ENCODE measurements at regions not wholly inside any gene's neighbourhood (a gene's known extent, or its start where the extent isn't known, plus 50 kb on each side); places are given as distances from the start of the nearest gene placed in this dataset.

GRCh38 chr16:73536931-73537330 is 489.0 kb upstream of the ZFHX3 start:
- H2AFZ ChIP-seq (ENCODE audit: low read depth, low read length, poor library complexity, severe bottlenecking): no peak overlapping the region
- CTCF ChIA-PET: no interaction called here
- intact Hi-C loops (cut with micrococcal nuclease): no loop called here
- H3K4me3 ChIP-seq (replicated peaks in 1 of 2; ENCODE audit: low read depth in 1 of 2, low read length in 2 of 2): no peak overlapping the region
- H3K4me2 ChIP-seq (ENCODE audit: low read length): no peak overlapping the region
- TF ChIP-seq MAX (IDR thresholded peaks at IDR 0.05): no peak
- TF ChIP-seq ZNF274 (IDR thresholded peaks at IDR 0.05; ENCODE audit: low read depth, low read length): no peak
- TF ChIP-seq CEBPB (IDR thresholded peaks at IDR 0.05; ENCODE audit: low read depth): no peak
- TF ChIP-seq CBX3 (IDR thresholded peaks at IDR 0.05; ENCODE audit: low read depth): no peak
- no peak for TF ChIP-seq EZH2phosphoT487 (IDR thresholded peaks at IDR 0.05; ENCODE audit: borderline replicate concordance)
- no peak for TF ChIP-seq JUND (IDR thresholded peaks at IDR 0.05)
- TF ChIP-seq, protein P1, sequence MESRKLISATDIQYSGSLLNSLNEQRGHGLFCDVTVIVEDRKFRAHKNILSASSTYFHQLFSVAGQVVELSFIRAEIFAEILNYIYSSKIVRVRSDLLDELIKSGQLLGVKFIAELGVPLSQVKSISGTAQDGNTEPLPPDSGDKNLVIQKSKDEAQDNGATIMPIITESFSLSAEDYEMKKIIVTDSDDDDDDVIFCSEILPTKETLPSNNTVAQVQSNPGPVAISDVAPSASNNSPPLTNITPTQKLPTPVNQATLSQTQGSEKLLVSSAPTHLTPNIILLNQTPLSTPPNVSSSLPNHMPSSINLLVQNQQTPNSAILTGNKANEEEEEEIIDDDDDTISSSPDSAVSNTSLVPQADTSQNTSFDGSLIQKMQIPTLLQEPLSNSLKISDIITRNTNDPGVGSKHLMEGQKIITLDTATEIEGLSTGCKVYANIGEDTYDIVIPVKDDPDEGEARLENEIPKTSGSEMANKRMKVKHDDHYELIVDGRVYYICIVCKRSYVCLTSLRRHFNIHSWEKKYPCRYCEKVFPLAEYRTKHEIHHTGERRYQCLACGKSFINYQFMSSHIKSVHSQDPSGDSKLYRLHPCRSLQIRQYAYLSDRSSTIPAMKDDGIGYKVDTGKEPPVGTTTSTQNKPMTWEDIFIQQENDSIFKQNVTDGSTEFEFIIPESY (IDR thresholded peaks at IDR 0.05; ENCODE audit: extremely low read depth, insufficient replicate concordance, low read length): no peak
- no peak for TF ChIP-seq CTCF (IDR thresholded peaks at IDR 0.05 in 2 of 3, conservative IDR thresholded peaks at IDR 0.05 in 1 of 3; ENCODE audit: borderline replicate concordance in 1 of 3, insufficient read depth in 1 of 3, low read depth in 2 of 3, low read length in 2 of 3)
- no peak for TF ChIP-seq POLR2A (IDR thresholded peaks at IDR 0.05; ENCODE audit: borderline replicate concordance, extremely low read depth, insufficient read depth, insufficient read length)
- no peak for TF ChIP-seq POLR2AphosphoS5 (IDR thresholded peaks at IDR 0.05; ENCODE audit: low read depth, low read length)
- no peak for TF ChIP-seq SP1 (IDR thresholded peaks at IDR 0.05; ENCODE audit: low read depth)
- TF ChIP-seq SIN3A (IDR thresholded peaks at IDR 0.05; ENCODE audit: low read depth): no peak
- TF ChIP-seq, protein P2, sequence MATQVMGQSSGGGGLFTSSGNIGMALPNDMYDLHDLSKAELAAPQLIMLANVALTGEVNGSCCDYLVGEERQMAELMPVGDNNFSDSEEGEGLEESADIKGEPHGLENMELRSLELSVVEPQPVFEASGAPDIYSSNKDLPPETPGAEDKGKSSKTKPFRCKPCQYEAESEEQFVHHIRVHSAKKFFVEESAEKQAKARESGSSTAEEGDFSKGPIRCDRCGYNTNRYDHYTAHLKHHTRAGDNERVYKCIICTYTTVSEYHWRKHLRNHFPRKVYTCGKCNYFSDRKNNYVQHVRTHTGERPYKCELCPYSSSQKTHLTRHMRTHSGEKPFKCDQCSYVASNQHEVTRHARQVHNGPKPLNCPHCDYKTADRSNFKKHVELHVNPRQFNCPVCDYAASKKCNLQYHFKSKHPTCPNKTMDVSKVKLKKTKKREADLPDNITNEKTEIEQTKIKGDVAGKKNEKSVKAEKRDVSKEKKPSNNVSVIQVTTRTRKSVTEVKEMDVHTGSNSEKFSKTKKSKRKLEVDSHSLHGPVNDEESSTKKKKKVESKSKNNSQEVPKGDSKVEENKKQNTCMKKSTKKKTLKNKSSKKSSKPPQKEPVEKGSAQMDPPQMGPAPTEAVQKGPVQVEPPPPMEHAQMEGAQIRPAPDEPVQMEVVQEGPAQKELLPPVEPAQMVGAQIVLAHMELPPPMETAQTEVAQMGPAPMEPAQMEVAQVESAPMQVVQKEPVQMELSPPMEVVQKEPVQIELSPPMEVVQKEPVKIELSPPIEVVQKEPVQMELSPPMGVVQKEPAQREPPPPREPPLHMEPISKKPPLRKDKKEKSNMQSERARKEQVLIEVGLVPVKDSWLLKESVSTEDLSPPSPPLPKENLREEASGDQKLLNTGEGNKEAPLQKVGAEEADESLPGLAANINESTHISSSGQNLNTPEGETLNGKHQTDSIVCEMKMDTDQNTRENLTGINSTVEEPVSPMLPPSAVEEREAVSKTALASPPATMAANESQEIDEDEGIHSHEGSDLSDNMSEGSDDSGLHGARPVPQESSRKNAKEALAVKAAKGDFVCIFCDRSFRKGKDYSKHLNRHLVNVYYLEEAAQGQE (IDR thresholded peaks at IDR 0.05; ENCODE audit: low read depth): no peak
- TF ChIP-seq, protein P3, sequence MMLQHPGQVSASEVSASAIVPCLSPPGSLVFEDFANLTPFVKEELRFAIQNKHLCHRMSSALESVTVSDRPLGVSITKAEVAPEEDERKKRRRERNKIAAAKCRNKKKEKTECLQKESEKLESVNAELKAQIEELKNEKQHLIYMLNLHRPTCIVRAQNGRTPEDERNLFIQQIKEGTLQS (IDR thresholded peaks at IDR 0.05): no peak
- no peak for TF ChIP-seq ELF1 (IDR thresholded peaks at IDR 0.05; ENCODE audit: borderline replicate concordance, low read depth)
- TF ChIP-seq FOSL1 (IDR thresholded peaks at IDR 0.05; ENCODE audit: low read depth): no peak
- RAD21 ChIA-PET (ENCODE audit: low non-redundant PET in 1 of 2, low total read pairs in 2 of 2, uncharacterized antibody in 2 of 2, unreplicated experiment in 2 of 2): no interaction called here
- H3K36me3 ChIP-seq (ENCODE audit: control insufficient read depth in 1 of 2, insufficient read depth in 2 of 2, low read length in 2 of 2): no peaks in the 10 kb centered on the region
- H3K4me1 ChIP-seq (ENCODE audit: control insufficient read depth in 1 of 2, insufficient read depth in 2 of 2, low read length in 2 of 2): no peaks in the 10 kb centered on the region
- no peaks in the 10 kb centered on the region for H3K9me3 ChIP-seq (ENCODE audit: control insufficient read depth in 1 of 2, insufficient read depth in 1 of 2, low read depth in 1 of 2, low read length in 2 of 2)
- H3K9ac ChIP-seq (ENCODE audit: low read length): no peak overlapping the region
- POLR2A ChIA-PET: no interaction called here
- H3K79me2 ChIP-seq (ENCODE audit: insufficient read depth, low read length): no peaks in the 10 kb centered on the region
- no peak overlapping the region for H3K27ac ChIP-seq (ENCODE audit: low read depth, low read length)
- H4K20me1 ChIP-seq (ENCODE audit: insufficient read depth): no peaks in the 10 kb centered on the region
- peaks cover 13% of the 10 kb centered on the region; the same call in 1 of the 2 replicates for H3K27me3 ChIP-seq (ENCODE audit: insufficient read depth, low read length)
- BruUV-seq (replicated peaks): no TSS peak
- DNase-seq (ENCODE audit: low read depth, low spot score) (no peak), ATAC-seq (no peak)
- H3K9me2 ChIP-seq (ENCODE audit: insufficient read depth): no peaks in the 10 kb centered on the region
